HG02642 (cell line): ENCODE measurements at regions not wholly inside any gene's neighbourhood (a gene's known extent, or its start where the extent isn't known, plus 50 kb on each side); places are given as distances from the start of the nearest gene placed in this dataset.
"Not testable (repeated sequence)": the region's sequence is repeated elsewhere in the genome, so short reads cannot be mapped to it uniquely, and the experiment has no call there.

Experiments
- ATAC-seq: cut with Tn5 transposase; IDR thresholded peaks from one replicate; pipeline ENCODE4 v1.9.1; 2021; ENCODE audit warnings: mild to moderate bottlenecking; ENCODE audit not compliant: unreplicated experiment, poor library complexity

GRCh38 chr6:167706313-167707109 is 120.2 kb upstream of the AFDN start:
- peak; percentile 94 for ATAC-seq

GRCh38 chr6:167707686-167708500 is 118.8 kb upstream of the AFDN start:
- ATAC-seq: no peak

- ATAC-seq: no peak
These were observed 118.1 kb upstream of the AFDN start for GRCh38 chr6:167708501-167709094.

GRCh38 chr6:167709196-167709595 is 117.5 kb upstream of the AFDN start:
- no peak for ATAC-seq

- ATAC-seq: not testable (repeated sequence)
These were observed 116.9 kb upstream of the AFDN start for GRCh38 chr6:167709776-167710336.

- no peak for ATAC-seq
These were observed 116.3 kb upstream of the AFDN start for GRCh38 chr6:167710363-167710920.

GRCh38 chr6:167711211-167711610 is 115.5 kb upstream of the AFDN start:
- ATAC-seq: no peak

GRCh38 chr6:167711768-167712730 is 114.7 kb upstream of the AFDN start:
- no peak for ATAC-seq

GRCh38 chr6:167712731-167713475 is 113.8 kb upstream of the AFDN start:
- ATAC-seq: no peak

- no peak for ATAC-seq
These were observed 112.6 kb upstream of the AFDN start for GRCh38 chr6:167714152-167714551.

- no peak for ATAC-seq
These were observed 109.3 kb upstream of the AFDN start for GRCh38 chr6:167717455-167717854.

GRCh38 chr6:167717867-167718266 is 108.8 kb upstream of the AFDN start:
- no peak for ATAC-seq

- no peak for ATAC-seq
These were observed 106.8 kb upstream of the AFDN start for GRCh38 chr6:167719920-167720319.

- ATAC-seq: no peak
These were observed 106.0 kb upstream of the AFDN start for GRCh38 chr6:167720456-167721285.

GRCh38 chr6:167721291-167721690 is 105.4 kb upstream of the AFDN start:
- ATAC-seq: no peak

GRCh38 chr6:167722634-167723309 is 103.9 kb upstream of the AFDN start:
- no peak for ATAC-seq

- ATAC-seq: no peak
These were observed 100.6 kb upstream of the AFDN start for GRCh38 chr6:167726043-167726621.
